ENCODE measurements at regions not wholly inside any gene's neighbourhood (a gene's known extent, or its start where the extent isn't known, plus 50 kb on each side); places are given as distances from the start of the nearest gene placed in this dataset.

DNA sequence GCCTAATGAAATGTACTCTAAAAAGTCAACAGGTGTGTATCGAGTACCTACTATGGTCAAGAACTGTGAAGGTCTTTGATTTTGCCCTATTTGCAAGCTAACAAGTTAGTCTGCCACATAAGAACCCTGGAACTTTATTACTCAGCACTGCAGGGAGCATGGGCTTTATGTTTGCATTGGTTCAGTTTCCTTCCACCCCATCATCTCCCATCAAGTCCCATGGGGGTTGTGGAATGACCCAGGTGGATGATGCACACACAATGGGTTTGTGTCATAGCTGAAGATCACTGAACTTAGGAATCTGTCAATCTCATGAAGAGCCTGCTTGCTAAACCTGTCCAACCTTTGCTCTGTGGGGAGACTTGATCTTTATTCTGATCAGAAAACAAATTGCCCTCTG lies 265.5 kb downstream of the RPRM start:
- no peaks in the 10 kb centered on the region for H3K4me1 ChIP-seq
- H3K27ac ChIP-seq = no peak overlapping the region
- no peaks in the 10 kb centered on the region for H3K36me3 ChIP-seq
- H3K9me3 ChIP-seq = no peaks in the 10 kb centered on the region
- DNase-seq (ENCODE audit: low spot score in 2 of 2) = no peak
- no peaks in the 10 kb centered on the region for H3K27me3 ChIP-seq
- intact Hi-C loops (cut with DNase I; ENCODE audit: low total_unique reads) = no loop called here
- no peak for TF ChIP-seq POLR2AphosphoS5 (IDR thresholded peaks at IDR 0.05)
- TF ChIP-seq, protein P1, sequence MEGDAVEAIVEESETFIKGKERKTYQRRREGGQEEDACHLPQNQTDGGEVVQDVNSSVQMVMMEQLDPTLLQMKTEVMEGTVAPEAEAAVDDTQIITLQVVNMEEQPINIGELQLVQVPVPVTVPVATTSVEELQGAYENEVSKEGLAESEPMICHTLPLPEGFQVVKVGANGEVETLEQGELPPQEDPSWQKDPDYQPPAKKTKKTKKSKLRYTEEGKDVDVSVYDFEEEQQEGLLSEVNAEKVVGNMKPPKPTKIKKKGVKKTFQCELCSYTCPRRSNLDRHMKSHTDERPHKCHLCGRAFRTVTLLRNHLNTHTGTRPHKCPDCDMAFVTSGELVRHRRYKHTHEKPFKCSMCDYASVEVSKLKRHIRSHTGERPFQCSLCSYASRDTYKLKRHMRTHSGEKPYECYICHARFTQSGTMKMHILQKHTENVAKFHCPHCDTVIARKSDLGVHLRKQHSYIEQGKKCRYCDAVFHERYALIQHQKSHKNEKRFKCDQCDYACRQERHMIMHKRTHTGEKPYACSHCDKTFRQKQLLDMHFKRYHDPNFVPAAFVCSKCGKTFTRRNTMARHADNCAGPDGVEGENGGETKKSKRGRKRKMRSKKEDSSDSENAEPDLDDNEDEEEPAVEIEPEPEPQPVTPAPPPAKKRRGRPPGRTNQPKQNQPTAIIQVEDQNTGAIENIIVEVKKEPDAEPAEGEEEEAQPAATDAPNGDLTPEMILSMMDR (IDR thresholded peaks at IDR 0.05) = no peak
- TF ChIP-seq POLR2A (IDR thresholded peaks at IDR 0.05) = no peak
- H3K4me3 ChIP-seq = no peak overlapping the region

DNA sequence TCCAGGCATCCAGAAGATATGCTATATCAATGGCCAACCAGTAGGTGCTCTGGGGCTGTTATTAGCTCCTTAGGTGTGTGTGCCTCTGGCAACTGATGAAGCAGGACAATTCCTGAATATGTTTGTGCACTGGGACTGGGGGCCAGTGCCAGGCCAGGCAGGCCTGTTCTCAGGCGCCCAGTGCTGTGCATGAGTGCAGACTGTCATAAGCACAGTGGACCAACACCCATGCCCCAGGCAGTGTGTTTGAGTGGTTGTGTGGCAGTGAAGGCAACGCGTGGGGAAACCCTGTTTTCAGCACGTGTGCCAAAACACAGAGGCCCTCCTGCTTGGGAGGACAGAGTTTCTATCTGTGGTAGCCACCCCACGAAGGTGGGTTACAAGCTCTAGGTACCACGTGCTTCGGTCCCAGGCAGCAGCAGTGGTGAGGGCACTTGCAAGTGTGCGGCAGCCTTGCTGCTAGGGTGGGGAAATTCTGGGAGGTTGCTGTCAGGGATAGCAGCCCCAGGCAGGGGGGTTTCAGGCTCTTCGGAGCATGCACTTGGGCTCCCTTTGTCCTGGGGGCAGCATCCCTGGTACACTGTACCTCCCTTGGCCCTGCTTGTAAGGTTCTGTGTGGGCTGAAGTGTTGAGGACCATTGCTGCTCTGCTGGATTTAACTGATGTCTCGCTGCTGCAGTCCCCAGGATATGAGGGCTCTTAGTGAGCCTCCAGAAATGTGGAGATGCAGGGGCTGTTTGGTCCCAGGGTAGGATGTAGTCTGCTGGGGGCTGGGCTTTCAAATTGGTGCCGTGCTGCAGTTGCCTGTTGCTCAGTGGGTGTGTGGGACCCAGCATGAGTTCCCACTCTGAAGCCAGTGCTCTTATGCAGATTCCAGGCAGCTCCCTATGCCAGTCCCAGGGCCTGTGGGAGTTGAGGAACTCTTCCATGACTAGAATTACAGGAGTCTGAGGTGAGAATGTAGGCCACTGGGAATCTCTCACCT lies 280.9 kb downstream of the RPRM start:
- Histone ChIP-seq H3K27me3 (no peaks in the 10 kb centered on the region), H3K9me3 (peaks cover 8 to 9% of the 10 kb centered on the region in 2 donors)
- DNase-seq (ENCODE audit: low spot score in 2 of 2) = no peak

DNA sequence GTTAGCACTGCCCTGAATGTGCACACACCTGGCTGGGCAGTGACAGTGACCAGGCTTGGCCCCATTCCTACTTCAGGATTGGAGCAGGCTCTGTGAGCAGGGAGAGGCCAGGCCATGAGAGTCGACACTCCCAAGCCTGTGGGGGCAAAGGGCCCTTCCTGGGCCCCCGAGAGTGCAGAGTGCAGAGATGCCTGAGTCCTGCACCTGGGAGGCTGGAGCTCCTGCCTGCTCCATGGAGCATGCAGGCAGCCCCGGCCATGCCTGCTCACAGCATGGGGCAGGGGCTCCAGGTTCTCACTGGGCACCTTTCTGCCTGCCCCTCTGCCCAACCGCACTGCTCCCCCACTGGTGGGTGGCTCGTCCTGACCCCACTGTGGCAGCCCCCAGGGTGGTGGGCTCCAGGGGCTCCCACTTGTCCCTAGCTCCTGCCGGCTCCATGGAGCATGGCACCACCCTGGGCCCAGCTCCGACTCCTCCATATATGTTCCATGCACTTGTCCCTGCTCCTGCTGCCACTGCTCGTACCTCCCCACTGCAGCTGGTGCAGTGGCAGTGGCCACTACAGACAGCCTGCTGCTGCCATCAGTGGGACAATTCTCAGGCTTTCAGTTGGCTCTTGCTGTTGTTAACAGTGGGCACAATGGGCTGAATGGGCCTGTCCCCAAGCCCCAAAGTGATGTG lies 282.0 kb downstream of the RPRM start:
- DNase-seq (ENCODE audit: low spot score in 2 of 2) = no peak
- H3K4me1 ChIP-seq = no peaks in the 10 kb centered on the region
- intact Hi-C loops (cut with DNase I; ENCODE audit: low total_unique reads) = no loop called here
- H3K36me3 ChIP-seq = no peaks in the 10 kb centered on the region
- no peak overlapping the region for H3K27ac ChIP-seq
- H3K9me3 ChIP-seq = peaks cover 8 to 9% of the 10 kb centered on the region in 2 donors
- no peak overlapping the region for H3K4me3 ChIP-seq
- no peaks in the 10 kb centered on the region for H3K27me3 ChIP-seq
- TF ChIP-seq POLR2A (IDR thresholded peaks at IDR 0.05) (no peak), POLR2AphosphoS5 (IDR thresholded peaks at IDR 0.05) (no peak)
- TF ChIP-seq, protein P1 (IDR thresholded peaks at IDR 0.05) = no peak

More for the DNA sequence above, 280.9 kb downstream of the RPRM start:
- Histone ChIP-seq H3K36me3 (no peaks in the 10 kb centered on the region), H3K4me3 (no peak overlapping the region), H3K27ac (no peak overlapping the region), H3K4me1 (no peaks in the 10 kb centered on the region)
- intact Hi-C loops (cut with DNase I; ENCODE audit: low total_unique reads) = no loop called here
- no peak for TF ChIP-seq POLR2AphosphoS5 (IDR thresholded peaks at IDR 0.05)
- TF ChIP-seq, protein P1 (IDR thresholded peaks at IDR 0.05) = no peak
- no peak for TF ChIP-seq POLR2A (IDR thresholded peaks at IDR 0.05)

DNA sequence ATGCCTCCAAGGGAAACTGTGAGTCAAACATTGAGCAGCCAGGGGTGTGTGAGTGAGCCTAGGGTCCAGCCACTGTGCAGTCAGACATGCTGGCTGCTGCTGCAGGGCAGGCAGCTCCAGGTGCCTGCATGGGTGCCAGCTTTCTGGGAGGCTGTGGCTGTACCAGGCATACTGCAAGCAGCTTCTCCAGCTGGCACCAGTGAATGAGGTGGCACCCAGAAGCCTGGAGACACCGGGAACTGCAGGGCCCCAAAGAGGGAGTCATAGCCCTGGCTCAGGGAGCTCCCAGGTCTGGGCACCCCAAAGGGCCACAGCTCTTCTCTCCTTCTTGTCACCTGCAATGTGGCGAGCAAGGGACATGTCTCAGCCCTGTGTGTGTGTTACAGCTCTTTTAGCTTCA lies 283.2 kb downstream of the RPRM start:
- Histone ChIP-seq H3K27me3 (no peaks in the 10 kb centered on the region), H3K36me3 (no peaks in the 10 kb centered on the region), H3K4me1 (no peaks in the 10 kb centered on the region), H3K9me3 (peaks cover 8 to 9% of the 10 kb centered on the region in 2 donors), H3K27ac (no peak overlapping the region), H3K4me3 (no peak overlapping the region)
- TF ChIP-seq, protein P1 (IDR thresholded peaks at IDR 0.05) = no peak
- no peak for TF ChIP-seq POLR2A (IDR thresholded peaks at IDR 0.05)
- TF ChIP-seq POLR2AphosphoS5 (IDR thresholded peaks at IDR 0.05) = no peak
- DNase-seq (ENCODE audit: low spot score in 2 of 2) = no peak
- intact Hi-C loops (cut with DNase I; ENCODE audit: low total_unique reads) = no loop called here
